Calu3 (cell line): ENCODE measurements at regions not wholly inside any gene's neighbourhood (a gene's known extent, or its start where the extent isn't known, plus 50 kb on each side); places are given as distances from the start of the nearest gene placed in this dataset.
A peak's percentile ranks its signal among the peaks of the same experiment; 100 is the strongest.

Experiments
- BruUV-seq: library from RNA; stranded (reverse); fragments of 400-500 nt; replicated peaks from 2 replicates; lab custom pipeline; 2021; lab: Mats Ljungman, UMichigan
- CTCF ChIA-PET: fragments of 300-600 bp; sonication (Branson Sonifier 250); formaldehyde crosslinking; loops from one replicate; lab custom pipeline; 2022; ENCODE audit warnings: antibody characterized with exemption; lab: Charles Lee
- DNase-seq: peaks from one replicate; pipeline ENCODE4 v3.0.0; 2022
- H3K27ac Mint-ChIP-seq: one replicate; pipeline ENCODE4 v1.8.0; 2022; ENCODE audit warnings: mixed read lengths; ENCODE audit not compliant: unreplicated experiment
- H3K27me3 Mint-ChIP-seq: one replicate; pipeline ENCODE4 v1.8.0; 2022; ENCODE audit warnings: mixed read lengths; ENCODE audit not compliant: unreplicated experiment
- H3K36me3 Mint-ChIP-seq: one replicate; pipeline ENCODE4 v1.8.0; 2022; ENCODE audit warnings: mild to moderate bottlenecking, moderate library complexity, mixed read lengths; ENCODE audit not compliant: insufficient read depth, unreplicated experiment
- H3K4me1 Mint-ChIP-seq: one replicate; pipeline ENCODE4 v1.8.0; 2022; ENCODE audit warnings: mild to moderate bottlenecking, low read depth, mixed read lengths; ENCODE audit not compliant: unreplicated experiment
- H3K4me3 Mint-ChIP-seq: one replicate; pipeline ENCODE4 v1.8.0; 2022; ENCODE audit warnings: mild to moderate bottlenecking, low read depth, moderate library complexity, mixed read lengths; ENCODE audit not compliant: unreplicated experiment
- H3K9me3 Mint-ChIP-seq: one replicate; pipeline ENCODE4 v1.8.0; 2022; ENCODE audit warnings: low read depth, mixed read lengths; ENCODE audit not compliant: unreplicated experiment
- CTCF ChIP-seq: fragments of 200-600 bp; IDR thresholded peaks from one replicate; pipeline ENCODE4 v1.8.0; 2022; ENCODE audit warnings: antibody characterized with exemption; ENCODE audit not compliant: unreplicated experiment
- intact Hi-C: fragments of 100-400 bp; cut with micrococcal nuclease; formaldehyde crosslinking; loops from one replicate; pipeline ENCODE4 v1.10.0; 2022; ENCODE audit not compliant: unreplicated experiment

GRCh38 chr18:70973626-70974025 is 684.8 kb downstream of the SOCS6 start:
- no TSS peak for BruUV-seq
- TF ChIP-seq CTCF: no peak
- peak overlapping the region; percentile 61 for H3K27ac Mint-ChIP-seq
- no peaks in the 10 kb centered on the region for H3K36me3 Mint-ChIP-seq
- CTCF ChIA-PET: no interaction called here
- DNase-seq: no peak
- H3K4me3 Mint-ChIP-seq: no peak overlapping the region
- intact Hi-C loops: no loop called here
- no peaks in the 10 kb centered on the region for H3K27me3 Mint-ChIP-seq
- H3K4me1 Mint-ChIP-seq: peaks cover 19% of the 10 kb centered on the region
- peaks cover 10% of the 10 kb centered on the region for H3K9me3 Mint-ChIP-seq

- intact Hi-C loops: no loop called here
- Mint-ChIP-seq H3K27ac (no peak overlapping the region), H3K27me3 (no peaks in the 10 kb centered on the region), H3K9me3 (peaks cover 3% of the 10 kb centered on the region), H3K4me3 (no peak overlapping the region), H3K4me1 (peaks cover 19% of the 10 kb centered on the region), H3K36me3 (no peaks in the 10 kb centered on the region)
- no peak for TF ChIP-seq CTCF
- DNase-seq: no peak
- CTCF ChIA-PET: no interaction called here
- BruUV-seq: no TSS peak
These were observed 677.6 kb downstream of the SOCS6 start for GRCh38 chr18:70966419-70966818.

- intact Hi-C loops: no loop called here
- TF ChIP-seq CTCF: no peak
- DNase-seq: no peak
- Mint-ChIP-seq H3K27ac (no peak overlapping the region), H3K9me3 (no peaks in the 10 kb centered on the region), H3K4me3 (no peak overlapping the region), H3K36me3 (no peaks in the 10 kb centered on the region), H3K4me1 (peaks cover 9% of the 10 kb centered on the region), H3K27me3 (no peaks in the 10 kb centered on the region)
- CTCF ChIA-PET: interaction anchor here (0.6 kb wide), 1 partner anchor 1123 kb away, joined by 5 read pairs; no protein-coding TSS in a partner anchor
- no TSS peak for BruUV-seq
These were observed 673.1 kb downstream of the SOCS6 start for GRCh38 chr18:70961939-70962338.

GRCh38 chr18:70956554-70956953 is 667.7 kb downstream of the SOCS6 start:
- no peak overlapping the region for H3K27ac Mint-ChIP-seq
- CTCF ChIA-PET: no interaction called here
- no peaks in the 10 kb centered on the region for H3K9me3 Mint-ChIP-seq
- intact Hi-C loops: no loop called here
- H3K4me1 Mint-ChIP-seq: no peaks in the 10 kb centered on the region
- no TSS peak for BruUV-seq
- H3K36me3 Mint-ChIP-seq: no peaks in the 10 kb centered on the region
- no peak overlapping the region for H3K4me3 Mint-ChIP-seq
- TF ChIP-seq CTCF: no peak
- DNase-seq: no peak
- H3K27me3 Mint-ChIP-seq: no peaks in the 10 kb centered on the region
